NCI-H460 (cell line): ENCODE measurements at regions not wholly inside any gene's neighbourhood (a gene's known extent, or its start where the extent isn't known, plus 50 kb on each side); places are given as distances from the start of the nearest gene placed in this dataset.
"Not testable (repeated sequence)": the region's sequence is repeated elsewhere in the genome, so short reads cannot be mapped to it uniquely, and the experiment has no call there.

Experiments
- DNase-seq: peaks from one replicate; pipeline ENCODE4 v3.0.0-alpha.2; 2016; ENCODE audit warnings: low read depth; ENCODE audit errors: extremely low read depth

DNA sequence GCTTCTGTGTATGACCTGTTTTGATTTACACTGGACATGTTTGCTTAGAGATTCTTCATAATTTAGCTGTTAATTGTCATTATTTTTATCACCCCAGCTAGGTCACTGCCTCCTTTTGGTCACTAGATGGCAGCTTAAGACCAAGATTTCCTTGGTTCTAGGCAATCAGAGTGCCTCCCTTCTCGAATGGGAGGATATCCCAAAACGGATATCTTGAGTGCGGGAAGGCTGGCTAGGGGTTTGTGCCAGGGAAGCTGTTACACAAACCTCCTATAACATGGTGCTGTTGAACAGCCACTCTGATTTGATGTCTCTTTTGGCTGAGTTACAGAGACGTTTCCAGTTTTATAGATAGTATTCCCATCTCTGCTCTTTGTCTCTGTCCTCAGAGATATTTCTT is 283.5 kb downstream of the S1PR1 start:
- peak; percentile 49 for DNase-seq

DNA sequence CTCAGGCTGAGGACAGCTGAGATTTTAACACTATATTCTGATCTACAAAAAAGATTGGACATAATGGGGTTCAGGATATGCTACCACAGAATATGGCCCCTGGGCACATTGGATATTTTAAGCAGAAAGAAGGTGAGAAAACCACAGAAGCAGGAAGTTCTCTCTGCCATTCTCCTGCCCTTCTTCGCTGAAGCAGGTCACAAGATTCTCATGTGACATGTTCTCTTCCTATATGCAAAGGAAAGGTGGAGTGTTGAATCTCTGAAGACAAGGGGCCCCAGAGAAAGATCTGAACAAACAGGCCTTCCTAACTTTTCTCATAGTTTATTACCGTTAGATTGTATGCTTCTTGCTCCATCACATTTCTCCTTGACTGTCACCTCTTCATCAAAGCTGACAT is 285.7 kb downstream of the S1PR1 start:
- no peak for DNase-seq

DNA sequence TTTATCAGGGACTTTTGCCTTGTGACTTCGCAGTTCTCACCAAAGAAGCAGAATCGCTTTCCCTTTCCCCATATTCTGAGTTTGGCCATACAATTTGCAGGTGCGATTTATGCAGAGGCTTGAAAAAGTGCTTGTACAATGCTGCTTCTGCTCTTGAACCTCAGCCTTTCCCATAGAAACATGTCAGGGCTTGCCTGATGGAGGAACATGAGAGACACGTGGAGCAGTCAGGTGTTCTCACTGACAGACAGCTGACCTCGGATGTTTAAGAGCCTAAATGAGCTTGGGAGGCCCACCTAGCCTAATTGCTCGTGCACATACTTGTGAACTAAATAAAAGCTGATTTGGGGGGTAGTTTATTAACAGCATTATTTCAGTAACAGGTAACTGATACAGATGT is 290.0 kb downstream of the S1PR1 start:
- no peak for DNase-seq

DNA sequence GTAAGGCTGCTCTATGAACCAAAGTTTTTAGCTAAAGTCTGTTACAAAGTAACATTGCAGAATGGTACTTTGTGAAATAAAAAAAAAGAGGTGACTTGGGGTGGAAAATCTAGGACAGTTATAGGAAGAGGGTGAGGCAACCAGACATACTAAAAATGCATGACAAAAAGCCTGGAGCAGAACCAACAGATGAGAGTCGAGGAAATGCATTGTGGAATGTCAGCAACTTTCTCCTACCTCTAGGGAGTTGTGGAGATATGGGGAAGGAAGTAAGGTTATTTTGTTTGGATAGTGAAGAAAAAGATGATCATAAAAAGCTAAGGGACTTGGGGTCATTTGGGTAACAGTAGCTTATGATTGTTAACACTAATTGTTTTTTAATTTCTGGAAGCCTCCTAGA is 295.6 kb downstream of the S1PR1 start:
- DNase-seq, result no peak

DNA sequence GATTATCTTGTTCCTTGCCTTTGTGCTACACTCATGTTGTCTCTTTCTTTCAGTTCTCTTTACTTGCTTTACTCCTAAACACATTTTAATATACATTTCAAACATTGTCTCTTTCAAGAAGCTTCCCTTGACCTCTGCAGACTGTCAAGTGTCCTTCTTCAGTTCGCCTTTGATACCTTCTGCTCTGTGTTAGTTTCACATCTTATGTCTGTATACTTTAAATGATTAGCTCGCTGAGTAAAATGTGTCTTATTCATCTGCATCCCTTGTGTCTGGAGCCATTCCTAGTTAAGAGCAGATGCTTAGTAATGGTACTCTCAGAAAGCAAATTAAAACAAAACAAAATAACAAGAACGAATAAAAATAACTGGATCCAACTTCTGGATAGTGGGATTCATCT is 303.3 kb downstream of the S1PR1 start:
- DNase-seq, result no peak

DNA sequence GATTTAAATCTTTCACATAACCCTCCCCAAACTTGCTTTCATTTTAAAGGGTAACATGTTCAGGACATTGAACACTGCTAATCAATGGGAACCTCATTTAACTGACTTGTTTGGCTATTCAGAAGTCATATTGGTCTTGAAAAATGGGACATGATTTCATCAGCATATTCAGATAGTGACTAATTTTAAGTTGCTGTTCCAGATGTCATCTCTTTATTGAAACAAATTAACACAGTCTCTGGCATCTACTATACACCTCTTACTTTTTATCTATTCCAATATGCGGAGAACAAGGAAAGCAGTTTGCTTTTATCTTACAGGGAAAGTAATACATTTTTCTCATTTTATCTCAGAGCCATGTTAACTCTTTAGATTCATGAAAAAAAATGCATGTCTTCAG is 310.1 kb downstream of the S1PR1 start:
- DNase-seq, result no peak

DNA sequence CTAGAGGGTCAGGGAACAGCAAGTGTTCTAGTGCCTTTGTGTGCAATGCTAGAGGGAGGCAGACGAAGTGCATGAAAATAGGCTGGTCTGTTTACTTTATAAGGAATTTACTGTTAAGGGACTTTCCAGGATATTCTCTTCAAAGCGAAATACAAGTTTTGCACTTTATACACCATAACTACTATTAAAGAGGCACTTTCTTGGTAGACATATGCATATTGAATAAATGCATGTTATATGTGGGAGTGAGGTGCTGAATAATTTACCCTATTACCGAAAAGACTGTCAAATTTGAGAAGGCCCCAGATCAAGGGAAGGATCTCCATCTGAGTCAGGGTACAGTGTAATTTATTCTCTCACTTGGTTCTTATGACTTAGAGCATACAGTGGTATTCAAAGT is 310.5 kb downstream of the S1PR1 start:
- no peak for DNase-seq

DNA sequence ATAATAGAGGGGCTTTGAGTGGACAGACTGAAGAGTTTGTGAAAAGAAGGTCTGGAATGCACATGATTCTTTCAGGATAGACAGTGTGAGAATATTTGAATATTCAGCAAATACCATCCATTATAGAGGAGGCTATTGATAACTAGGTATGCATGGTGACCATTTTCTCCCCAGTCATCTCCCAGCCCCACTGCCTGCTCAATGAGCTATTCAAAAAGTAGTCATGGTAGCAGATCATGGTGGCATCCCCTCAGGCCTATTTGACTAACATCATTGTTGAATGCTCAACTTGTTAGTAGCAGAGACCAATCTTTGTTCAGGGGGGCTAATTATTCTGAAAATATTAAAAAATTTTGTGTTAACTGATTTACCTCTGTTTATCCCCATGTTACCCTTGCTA is 311.6 kb downstream of the S1PR1 start:
- DNase-seq, result no peak

DNA sequence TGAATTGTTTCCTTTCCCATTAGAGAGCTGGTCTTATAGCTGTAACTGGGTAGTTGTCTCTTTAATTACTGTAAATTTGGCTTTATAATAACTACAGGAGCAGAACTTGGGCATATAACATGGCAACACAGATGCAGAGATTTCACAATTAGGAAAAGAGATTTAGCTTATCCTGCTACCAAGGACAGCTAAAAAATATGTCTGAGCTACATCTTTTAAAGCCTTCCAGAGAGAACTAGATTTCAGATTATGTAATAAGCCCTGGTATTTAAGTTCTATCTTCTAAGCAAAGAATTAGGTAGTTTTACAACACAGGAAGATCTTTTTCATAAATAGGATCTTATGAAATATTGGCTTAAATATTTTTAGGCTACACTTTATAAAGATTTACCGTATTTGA is 313.8 kb downstream of the S1PR1 start:
- DNase-seq, result no peak

DNA sequence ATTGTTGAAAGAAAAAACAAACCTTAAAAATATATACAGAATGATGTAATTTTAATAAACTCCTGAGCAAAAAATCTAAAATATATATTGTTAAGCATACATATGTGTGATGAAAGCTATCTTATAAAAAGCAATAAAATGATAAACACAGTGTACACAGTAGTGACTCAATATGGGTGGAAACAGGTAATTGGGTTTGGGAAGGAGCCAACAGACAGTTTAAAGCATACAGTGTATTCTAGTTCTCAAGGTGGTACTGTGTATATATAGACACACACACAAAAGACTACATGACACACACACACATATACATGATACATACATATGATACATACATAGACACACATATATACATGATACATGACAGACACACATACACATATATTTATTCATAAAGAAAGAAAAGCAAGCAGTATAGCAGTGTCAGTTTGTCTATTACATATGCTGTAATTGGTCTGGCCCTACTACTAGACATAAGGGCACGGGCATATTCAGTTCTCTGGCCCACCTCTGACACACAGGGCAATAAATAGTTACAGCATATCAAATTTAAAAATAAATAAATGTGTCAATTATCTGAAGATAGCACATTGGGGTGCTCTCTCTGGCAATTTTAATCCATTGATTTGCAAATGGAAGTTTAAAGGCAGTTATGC is 330.2 kb downstream of the S1PR1 start:
- no peak for DNase-seq

DNA sequence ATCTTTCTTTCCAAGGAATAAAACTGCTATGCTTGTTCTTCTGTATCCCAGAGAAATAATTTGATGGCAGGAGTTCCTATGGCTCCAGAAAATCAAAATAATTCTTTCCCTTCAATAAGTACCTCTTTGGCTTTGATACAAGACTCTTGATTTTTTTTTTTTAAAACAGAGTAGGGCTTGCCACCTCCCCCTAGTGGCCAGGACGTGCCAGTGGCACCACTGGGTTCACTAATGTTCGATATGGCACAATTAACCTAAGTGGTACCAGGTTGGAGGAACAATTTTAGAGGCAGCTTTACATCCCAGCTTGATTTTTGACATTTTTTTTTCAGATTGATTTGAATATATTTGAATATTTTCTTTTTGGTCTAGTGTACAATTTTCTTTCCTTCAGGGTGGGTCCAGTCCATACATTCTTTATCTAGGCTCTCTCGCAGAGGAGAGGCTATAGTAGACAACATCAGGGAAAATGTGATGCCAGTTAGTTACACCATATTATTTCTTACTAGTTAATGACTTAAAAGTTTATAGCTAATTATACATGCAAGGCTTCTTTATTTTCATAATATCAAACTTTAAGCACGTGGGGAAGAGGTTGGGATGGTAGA is 330.9 kb downstream of the S1PR1 start:
- peak; percentile 6 for DNase-seq

DNA sequence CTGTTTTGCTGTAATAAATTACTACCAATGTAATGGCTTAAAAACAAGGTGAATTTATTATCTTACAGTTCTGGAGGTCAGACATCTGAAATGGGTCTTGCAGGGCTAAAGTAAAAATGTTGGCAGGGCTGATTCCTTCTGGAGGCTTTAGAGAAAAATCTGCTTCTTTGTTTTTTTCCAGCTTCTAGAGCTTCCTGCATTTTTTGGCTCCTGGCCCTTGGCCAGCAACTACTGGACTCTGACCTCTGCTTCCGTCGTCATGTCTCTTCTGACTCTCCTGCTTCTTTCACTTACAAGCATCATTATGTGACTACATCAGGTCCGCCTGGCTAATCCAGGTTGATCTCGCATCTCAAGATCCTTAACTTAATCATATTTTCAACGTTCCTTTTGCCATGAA is 350.9 kb downstream of the S1PR1 start:
- DNase-seq, result no peak

DNA sequence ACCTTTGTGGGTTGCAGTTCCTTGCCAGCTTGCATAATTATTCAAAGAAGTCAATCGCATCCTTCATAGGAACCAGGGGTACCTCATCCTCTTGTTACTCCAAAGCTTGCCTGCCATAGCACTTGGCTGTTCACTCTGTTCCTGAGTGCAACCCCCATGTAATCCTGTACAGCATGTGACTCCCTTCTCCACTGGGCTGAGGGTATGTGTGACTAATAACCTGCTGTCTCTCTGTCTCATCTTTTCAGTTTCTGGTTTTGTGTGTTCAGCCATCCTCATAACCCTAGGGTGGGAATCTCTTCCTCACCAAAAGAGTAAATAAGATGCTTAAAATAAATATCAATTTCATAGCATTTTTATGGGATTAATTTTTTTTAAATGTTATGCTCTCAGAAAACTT is 351.9 kb downstream of the S1PR1 start:
- no peak for DNase-seq

DNA sequence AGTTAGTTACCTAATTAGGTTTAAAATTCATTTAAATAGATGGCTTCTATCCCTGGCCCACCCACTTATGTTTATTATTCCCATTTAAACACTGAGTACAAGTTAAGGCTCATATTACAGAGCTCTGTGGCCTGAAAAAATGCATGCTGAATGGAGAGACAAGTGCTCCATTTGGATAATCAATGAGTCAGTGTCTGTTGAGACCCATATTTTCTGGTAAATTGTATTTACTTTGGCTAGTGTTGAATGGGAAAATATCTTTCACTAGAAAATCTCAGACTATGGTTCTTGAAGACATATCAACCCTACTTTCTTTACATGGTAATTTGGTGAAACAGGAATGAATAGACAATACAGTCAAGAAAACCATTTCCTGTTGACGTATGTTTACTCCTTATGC is 356.0 kb downstream of the S1PR1 start:
- DNase-seq, result no peak

DNA sequence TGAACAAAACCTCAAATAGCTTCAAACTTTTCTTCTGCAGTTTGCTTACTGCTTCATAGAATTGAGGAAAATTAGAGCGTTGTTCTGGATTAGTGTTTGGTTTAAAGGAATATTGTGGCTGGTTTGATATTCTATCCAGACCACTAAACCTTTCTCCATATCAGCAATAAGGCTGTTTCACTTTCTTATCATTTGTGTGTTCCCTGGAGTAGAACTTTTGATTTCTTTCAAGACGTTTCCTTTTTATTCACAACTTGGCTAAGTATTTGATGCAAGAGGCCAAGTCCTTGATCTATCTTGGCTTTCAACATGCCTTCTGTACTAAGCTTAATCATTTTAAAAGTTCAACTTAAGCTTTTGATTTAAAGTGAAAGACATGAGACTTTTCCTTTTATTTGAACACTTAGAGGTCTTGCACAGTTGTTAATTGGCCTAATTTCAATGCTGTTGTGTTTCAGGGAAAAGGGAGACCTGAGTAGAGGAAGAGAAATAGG is 359.1 kb downstream of the S1PR1 start:
- DNase-seq, result no peak

DNA sequence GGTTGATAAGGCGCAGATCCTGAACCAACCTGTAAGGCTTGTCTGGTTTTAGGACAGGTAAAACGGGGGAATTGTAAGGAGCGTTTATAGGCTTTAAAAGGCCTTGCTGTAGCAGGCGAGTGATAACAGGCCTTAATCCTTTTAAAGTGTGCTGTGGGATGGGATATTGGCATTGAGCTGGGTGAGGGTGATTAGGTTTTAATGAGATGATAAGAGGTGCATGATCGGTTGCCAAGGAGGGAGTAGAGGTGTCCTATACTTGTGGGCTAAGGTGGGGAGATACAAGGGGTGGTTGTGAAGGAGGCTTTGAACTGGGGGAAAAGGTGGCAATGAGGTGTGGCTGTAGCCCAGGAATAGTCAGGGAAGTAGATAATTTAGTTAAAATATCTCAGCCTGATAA is 363.8 kb downstream of the S1PR1 start:
- DNase-seq, result not testable (repeated sequence)

DNA sequence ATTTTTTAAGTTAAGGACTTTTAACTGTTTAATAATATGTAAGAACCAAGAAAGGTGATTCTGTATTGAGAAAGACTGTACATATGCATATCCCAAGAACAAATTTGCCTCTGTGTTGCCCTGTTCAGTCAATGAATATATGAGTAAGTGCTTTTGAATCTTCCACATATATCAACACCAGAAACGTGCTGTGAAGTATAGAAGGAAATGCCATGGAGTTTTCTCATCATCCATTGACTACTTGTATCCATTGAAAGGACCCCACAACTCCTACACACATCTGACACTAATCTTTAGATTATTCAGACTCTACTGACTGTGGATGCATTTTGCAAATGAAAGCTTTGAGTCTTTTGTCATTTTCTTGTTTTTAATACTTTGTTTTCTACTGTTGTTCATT is 366.9 kb downstream of the S1PR1 start:
- DNase-seq, result no peak

DNA sequence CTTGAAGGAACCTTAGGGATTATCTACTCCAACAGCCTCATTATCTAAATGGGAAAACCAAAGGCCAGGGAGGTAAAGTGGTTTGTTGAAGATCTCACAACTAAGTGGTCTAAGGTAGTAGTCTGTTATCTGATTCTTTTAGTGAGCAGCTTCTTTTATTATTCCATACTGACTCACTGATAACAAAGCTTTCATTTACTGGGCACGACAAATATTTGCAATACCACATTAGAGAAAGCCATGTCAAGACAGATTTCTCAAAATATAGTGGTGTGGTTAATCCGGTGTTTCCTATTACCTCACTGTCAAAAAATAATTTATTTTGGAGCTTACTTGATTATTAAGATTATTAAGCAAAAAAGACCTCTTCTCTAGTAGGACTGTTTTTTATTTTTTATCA is 369.1 kb downstream of the S1PR1 start:
- DNase-seq, result no peak

DNA sequence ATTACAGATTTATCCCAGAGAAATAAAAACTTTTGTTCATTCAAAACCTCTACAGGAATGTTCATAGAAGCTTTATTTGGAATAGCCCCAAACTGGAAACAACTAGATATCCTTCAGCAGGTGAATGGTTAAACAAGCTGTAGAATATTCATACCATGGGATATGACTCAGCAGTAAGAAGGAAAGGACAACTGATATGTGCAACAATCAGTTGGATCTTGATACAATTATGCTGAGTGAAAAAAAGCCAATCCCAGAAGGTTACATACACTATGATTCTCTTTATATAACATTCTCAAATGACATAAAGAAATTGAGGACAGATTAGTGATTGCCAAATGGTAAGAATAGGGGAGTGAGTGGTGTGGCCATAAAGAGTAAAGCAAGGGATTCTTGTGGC is 376.7 kb downstream of the S1PR1 start:
- DNase-seq, result no peak

DNA sequence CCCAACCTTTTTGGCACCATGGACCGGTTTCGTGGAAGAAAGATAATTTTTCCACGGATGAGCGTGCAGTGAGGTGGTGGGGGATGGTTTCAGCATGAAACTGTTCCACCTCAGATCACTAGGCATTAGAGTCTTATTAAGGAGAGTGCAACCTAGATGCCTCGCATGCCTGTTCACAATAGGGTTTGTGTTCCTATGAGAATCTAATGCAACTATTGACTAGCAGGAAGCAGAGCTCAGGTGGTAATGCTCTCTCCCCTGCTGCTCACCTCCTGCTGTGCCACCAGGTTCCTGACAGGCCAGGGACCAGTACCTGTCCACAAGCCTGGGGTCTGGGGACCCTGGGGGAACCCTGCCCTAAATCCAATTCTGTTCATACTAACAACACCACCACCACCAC is 377.8 kb downstream of the OLFM3 start:
- no peak for DNase-seq

DNA sequence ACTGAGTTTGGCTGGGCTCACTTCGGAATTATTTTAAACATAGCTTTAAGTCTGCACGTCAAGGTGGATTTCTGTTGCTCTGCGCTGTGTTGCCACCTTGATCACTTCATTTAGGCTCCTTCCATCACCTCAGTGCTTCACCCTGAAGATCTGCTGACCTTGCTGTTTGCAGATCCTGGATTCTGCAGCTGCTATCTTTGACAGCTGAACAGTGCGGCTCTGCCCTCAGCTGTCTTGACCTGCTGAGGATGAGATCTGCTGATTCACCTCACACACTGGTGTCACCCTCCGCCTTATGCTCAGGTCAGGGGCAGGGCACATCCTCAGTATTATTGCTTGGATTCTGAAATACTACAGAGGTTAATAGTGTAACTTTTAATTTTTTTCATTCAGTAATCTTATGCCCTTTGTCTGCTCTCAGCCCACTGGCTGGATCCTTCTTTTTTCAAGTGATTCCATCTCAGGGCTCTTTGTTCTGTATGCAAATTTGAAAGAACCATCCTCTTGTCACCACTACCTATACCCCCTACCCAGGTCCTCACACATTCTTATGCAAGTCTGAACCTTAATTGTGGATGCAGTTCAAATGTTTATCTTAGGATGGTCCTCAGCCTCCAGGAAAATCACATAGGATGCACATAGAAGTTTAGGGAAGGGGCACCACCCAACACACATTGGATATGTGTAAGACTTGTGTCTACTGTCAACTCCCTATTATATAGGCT is 364.0 kb downstream of the OLFM3 start:
- no peak for DNase-seq

DNA sequence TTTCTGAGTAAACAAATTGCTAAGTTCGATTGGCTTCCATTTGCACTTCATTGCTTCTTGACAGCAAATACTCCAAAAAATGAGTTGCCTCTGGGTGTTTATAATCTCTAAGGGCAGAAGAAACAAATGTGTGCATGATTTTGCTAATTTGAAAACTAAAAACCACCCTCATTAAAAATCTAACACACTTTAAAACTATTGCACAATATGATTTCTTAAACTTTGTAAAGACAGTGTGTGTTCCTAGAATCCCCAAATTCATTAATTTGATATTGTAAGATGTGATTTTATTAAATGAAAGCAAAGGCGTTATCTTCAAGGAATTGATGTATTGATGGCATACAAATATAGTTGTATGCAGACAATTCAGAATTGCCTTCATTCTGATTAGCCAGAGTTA is 350.9 kb downstream of the OLFM3 start:
- no peak for DNase-seq
